ENCODE measurements at regions not wholly inside any gene's neighbourhood (a gene's known extent, or its start where the extent isn't known, plus 50 kb on each side); places are given as distances from the start of the nearest gene placed in this dataset.

DNA sequence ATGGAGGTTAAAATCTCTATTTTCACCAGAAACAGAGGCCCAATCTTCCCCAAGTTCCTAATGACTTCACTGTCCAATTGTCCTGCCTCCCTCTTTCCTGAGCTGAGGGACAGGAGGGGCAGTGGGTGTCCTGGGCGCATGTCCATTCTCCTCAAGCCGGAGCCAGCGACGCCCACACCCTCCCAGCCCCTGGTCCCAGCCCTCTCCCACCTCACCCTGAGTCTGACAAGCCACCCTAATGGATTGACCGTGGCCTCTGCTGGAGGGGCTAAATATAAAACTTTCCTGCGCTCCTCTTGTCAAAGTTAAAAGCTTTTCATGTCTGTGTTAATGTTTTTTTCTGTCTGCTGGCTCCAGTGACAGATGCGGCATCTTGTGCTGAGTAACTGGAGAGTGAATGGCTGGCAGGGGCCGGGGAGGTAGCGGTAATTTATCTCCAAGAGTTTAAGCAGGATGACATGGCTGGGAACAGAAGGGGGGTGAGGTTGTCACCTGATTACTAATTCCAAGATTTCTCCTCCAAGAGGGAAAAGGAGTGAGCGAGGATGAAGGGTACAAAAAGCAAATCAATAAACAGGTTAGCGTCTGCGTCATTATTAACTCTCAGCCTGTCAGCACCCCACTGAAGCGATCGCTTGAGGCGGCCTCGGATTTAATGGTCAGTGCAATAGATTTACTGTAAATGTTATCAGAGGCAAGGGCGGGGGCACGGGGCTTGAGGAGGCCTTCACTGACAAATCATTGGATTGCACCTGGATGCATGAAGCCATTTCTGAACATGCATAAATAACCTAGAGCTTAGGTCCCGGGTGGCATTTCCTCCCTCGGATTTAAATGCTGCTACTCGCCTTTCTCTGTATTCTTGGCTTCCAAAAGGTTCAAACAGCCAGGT lies 118.1 kb upstream of the MAFB start:
- DNase-seq (ENCODE audit: low spot score) = no peak

DNA sequence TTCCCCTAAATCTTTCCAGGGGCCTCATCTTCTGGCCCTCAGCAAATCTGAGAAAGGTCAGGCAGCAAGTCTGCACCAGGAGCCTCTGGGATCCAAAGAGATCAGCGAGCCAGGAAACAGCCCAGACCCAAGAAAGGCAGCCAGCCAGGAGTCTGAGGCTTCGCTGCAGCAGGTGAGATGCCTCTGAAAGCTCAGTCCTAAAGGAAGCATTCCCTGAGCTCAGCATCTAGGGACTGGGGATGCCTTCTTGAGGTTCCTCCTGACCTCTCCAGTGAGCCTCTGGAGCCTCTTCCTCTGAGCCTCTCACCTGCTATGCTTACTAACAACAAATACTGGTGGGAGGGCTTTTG lies 118.8 kb upstream of the MAFB start:
- DNase-seq (ENCODE audit: low spot score) = no peak

DNA sequence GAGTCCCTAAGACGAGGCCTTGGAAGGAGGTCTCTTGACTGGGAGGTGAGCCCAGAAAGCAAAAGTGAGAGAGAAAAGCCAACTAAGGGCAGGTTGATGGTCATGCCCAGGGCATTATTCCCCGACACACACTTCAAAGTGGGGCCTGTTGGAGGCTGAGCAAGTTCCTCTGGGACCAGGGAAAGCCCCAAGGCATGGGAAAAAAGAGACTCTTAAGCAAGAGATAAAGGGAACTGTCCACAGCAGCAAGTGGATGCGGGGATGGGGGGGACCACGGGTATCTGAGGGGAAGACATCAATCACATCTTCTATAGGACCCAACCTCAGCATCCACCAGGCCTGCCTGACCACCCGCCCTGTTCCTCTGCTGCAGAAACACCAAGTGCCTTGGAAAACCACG lies 119.9 kb upstream of the MAFB start:
- no peak for DNase-seq (ENCODE audit: low spot score)

DNA sequence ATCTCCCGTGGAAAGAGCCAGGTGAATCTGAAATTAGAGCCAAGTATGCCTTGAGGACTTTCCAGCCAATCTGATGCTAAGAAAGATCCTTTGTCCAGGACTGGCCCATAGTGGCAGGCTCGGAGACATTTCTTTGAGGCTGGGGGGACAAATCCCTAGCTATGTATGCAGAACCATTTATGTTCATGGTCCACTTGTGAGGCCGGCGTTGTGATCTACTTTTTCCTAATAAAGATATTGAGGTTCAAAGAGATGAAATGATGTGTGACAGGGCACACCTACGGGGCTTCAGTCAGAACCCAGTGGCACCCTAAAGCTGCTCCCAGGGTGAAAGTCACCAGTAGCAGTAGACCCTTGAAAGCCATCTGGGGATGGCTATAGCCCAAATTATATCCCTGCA lies 120.3 kb upstream of the MAFB start:
- no peak for DNase-seq (ENCODE audit: low spot score)

DNA sequence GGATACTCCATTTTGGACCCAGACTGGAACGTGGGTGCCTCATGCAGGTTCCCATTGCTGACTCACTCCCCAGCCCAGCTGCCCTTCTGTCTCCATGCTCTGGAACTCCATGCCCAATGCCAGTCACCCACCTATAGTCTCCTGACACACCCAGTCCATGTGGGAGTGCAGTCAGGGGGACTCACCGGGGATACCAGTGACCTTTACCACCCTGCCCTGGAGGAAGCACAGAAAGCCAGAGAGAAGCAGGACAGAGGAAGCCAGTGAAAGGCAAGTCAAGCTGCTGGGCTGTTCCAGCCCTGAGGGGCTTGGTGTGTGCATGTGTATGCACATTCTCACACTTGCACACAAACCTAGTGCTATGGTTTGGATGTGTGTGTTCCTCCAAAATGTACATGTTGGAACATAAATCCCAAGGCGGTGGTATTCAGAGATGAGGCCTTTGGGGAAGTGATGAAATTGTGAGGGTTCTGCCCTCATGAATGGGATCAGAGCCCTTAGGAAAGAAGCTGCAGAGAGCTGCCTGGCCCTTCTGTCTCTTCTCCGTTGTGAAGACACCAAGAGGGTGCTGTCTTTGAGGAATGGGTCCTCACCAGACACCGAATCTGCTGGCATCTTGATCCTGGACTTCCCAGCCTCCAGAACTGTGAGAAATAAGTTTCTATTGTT lies 121.4 kb upstream of the MAFB start:
- DNase-seq (ENCODE audit: low spot score) = no peak

DNA sequence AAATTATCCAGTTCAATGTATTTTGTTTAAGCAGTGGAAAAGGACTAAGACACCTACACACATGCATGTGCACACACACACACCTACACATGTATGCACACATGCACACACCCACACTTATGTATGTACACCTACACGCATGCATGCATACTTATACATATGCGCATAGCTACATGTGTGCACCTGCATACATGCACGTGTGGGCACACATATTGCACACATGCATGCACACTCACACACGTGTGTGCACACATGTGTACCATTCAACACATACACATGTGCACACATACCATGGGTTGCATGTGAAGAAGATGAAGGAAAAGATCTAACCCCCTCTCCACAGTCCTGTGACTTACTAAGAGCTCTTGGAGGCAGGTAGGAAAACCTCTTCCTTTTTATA lies 122.0 kb upstream of the MAFB start:
- DNase-seq (ENCODE audit: low spot score) = no peak

DNA sequence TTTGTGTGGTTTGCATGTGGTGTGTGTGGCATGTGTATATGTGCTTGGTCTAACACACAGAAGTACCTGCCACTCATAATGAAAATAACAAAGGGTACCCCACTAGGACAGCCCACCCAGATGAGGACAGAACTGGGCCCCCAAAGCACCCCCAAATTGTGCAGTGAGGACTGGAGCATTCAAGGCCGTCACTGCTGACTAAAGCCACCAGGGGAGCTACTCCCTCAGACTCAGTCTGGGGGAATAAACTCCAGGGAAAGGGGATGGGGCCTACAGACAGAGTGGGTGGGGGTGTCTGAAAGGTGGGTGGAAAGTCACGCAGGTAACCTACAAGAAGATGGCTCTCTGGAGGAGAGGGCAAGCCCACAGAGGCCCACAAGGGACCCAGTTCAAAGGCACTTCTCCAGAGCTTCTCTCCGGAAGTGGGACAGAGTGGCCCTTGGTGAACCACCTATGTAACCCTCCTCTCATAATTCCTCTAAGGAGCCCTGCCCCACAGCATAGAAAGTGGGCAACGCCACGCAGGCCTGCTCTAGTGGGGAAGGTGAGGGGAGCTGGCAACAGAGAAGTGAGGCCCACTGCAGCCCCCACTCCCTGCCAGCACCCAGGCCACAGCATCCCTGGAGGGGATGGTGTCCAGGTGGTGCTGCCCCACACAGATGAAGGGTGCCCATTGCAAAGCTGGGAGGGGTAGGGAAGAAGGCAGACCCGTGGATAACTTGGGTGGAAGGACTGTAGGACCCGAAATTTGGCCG lies 122.8 kb upstream of the MAFB start:
- no peak for DNase-seq (ENCODE audit: low spot score)

DNA sequence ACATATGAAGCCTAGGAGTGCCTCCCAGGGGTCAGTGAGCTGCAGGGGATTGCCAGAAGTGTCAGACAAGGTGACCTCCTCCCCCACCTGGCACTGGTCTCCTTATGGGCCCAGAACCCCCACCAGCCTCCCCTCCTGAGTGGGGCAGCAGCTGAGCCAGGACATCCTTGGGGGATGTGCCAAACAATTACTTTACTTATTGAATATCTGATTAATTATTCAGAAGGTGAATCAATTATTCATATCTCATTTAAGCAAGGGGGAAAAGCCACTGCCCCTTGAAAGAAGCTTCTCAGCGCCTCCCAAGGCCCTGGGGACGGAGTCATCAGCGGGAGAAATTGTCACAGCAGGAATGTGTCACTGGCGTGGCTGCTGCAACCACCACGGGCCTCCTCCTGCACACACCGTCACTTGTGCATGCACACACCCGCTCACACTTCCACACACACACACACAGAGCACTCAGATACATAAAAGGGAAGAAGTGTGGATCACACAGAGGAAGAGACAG lies 123.4 kb upstream of the MAFB start:
- no peak for DNase-seq (ENCODE audit: low spot score)

DNA sequence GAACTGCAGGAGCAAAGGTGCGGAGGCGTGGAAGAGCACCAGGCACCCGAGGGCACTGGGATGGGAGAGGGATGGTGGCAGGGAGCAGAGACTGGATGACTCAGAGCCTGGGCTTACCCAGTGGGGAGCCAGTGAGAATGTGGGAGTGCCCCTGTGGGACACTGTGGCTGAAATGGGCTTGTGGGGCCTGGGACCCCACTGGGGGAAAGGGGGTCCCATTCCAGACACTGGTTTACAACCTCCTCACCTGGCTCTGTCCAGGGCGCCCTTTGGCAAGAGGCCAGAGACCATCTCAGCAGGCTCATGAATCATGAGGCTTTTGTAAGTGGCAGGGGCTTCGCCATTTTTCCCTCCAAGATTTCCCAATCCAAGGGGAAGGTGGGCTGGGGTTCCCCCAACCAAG lies 124.0 kb upstream of the MAFB start:
- DNase-seq (ENCODE audit: low spot score) = no peak

DNA sequence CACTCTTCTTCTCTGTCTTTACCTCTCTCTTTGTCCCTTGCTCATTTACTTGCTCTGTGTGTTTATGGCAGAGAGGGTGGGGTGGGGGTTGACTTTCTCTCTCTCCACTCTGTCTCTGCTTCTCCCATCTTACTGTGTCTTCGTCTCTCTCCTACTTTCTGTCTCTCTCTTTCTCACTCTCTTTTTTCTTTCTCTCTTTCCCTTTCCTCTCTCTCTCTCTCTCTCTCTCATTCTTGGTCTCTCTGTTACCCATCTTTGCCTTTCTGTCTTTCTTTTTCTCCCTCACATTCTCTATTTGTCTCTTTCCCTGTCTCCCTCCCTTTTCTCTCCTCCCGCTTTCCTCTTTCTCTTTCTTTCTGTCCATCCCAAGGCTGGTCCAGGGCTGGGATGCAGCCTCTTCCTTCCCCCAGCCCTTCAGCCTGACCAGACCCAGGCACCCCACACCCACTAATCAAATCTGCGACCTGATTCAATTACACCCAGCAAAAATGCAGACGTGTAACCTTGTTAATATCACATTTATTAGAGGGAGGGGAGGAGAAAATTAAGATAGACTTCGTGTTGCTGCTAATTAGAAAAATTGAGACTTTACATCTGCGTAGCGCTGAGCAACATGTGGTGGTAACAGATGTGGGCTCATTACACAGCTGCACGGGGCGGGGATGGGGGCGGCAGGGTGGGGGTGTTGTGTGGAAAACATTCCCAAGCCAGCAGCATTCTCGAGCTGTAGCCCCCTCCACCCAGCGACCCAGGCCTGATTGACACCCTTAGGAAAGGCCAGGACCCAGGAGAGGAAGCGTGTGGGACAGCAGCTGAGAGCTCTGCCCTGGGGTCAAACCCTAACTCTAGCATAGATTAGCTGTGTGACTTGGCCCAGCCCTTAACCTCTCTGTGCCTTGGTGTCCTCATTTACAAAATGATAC lies 124.9 kb upstream of the MAFB start:
- no peak for DNase-seq (ENCODE audit: low spot score)

DNA sequence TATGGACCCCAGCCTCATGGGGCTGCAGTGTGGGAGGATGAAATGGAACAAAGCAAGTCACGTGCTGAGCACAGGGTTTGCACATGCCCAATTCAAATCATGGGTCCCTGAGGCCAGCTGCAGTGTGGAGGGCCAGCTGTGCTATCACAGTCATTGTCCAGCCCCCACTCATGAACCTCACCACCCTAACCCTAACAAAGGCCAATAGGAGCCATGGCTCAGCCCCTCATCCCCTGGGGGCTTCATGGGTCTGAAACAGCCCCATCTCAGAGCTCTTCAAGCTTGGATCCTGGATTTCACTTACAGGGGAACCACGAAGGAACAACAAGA lies 125.6 kb upstream of the MAFB start:
- no peak for DNase-seq (ENCODE audit: low spot score)

DNA sequence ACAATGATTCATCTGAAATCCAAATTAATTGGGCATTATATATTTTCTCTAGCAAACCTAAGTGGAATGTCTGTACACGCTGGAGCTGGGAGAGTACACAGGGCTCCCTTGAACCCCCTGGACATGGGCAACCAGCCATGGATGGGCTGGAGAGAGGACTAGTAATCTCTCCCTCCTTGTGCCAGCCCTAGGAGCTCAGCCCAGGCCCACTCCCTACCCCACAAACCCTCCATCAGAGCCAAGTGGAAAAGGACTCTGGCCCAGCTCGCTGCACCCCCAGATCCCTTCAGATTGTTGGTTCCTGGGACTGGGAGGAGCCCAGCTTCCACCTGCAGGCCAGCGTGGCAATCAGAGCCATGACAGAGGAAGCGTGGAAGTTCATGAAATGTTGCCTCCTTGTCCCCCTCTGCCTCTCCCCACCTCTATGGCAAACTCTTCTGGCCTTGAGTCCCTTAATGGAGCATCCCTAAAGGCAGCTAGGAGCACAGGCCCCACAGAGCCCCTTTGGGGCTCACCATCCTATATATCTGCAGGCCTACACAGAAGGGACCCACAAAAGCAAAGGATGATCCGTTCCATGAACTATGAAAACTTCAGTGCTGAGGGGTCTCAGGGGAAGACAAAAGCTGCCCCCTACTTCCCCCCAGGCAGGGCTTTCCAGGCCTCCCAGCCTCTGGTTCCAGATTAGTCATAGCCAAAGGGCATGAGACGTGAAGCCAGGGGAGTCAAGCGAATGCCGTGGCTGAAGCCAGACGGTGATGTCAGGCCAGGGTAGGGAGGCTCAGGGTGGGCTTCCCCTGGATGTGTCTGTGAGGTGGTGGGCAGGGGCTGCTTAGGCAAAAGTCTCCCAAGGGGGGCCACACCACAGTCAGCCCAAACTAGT lies 126.4 kb upstream of the MAFB start:
- DNase-seq (ENCODE audit: low spot score) = no peak

DNA sequence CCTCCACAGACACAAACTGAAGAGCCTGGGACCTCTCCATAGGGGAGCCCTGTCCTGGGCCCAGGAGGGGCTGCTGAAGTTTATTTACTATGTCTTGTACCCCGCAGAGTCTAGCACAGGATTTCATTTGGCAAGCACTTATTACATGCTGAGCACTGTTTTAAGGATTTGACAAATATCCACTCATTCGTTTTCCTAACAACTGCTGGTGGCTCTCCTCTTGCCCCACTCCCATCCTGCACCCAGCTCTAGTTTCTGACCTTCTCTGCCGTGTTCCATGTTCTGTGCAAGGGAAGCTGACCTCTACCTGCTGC lies 127.0 kb upstream of the MAFB start:
- no peak for DNase-seq (ENCODE audit: low spot score)

DNA sequence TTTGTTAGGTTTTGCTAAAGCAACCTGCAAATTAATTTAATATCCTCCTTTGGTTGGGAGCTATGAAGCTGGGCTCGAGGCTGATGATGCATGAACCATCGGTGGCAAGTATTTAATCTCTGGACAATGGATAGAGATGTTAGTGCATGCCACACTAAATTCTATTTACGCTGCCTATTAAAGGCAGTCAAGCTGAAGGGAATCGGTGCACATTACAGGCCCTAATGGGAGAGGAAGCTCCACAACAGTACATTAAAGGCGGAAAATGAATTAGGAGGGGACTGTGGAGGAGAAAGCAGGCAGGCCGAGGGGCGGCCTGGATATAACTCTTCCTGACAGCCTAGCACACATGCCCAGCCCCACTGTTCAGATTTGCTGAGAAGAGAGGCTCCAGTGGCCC lies 132.4 kb upstream of the MAFB start:
- DNase-seq (ENCODE audit: low spot score) = no peak

DNA sequence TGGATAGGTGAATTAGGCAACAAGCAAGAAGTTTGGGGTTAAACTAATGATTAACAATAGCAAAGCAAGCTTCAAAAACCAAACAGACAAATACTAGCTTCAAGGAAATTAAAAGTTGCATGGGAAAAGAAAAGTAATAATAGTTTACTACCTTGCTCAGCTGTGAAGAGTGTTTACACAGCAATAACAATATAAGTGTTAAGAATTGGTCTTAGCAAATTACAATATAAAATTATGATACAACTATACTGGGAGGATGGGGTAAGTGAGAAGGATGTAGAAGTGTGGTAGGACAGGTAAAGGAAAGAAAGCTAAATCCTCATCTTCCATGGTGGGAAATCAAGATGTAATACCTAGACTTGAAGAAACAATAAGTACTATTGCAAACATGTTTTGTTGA lies 137.7 kb upstream of the MAFB start:
- no peak for DNase-seq (ENCODE audit: low spot score)

DNA sequence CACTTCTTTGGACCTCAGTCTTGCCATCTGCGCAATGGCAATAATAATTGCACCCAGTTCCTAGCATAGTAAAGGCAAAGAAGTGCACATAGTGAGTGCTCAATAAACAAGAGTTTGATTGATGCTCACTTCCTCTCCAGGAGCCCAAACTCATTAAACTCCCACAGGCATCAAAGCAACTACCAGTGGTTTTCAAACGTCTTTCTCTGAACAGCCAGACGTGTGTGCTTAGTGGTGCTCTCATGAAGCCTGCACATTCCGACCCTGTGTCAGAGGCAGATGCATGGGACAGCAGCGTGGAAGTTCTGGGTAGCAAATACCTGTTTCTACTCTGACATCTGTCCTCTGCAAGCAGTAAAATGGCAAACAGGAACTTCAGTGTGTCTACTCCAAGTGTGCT lies 146.3 kb upstream of the MAFB start:
- DNase-seq (ENCODE audit: low spot score) = no peak

DNA sequence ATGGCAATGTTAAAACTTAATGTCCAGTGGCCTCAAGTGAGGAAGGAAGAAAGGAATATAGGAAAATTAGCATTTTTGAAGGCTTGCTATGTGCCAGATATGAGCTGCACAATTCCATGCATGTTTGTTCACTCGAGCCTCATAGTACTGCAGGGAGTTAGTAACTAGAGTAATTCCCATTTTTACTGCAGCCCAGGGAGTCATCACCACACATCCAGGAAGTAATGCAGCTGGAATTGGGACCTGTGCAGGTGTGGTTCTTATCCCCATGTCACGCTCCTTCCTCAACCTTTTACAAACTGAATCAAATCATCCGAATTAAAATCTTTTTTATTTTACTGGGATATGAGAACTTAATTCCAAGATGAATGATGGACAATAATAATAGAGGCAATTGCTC lies 149.5 kb upstream of the MAFB start:
- no peak for DNase-seq (ENCODE audit: low spot score)

DNA sequence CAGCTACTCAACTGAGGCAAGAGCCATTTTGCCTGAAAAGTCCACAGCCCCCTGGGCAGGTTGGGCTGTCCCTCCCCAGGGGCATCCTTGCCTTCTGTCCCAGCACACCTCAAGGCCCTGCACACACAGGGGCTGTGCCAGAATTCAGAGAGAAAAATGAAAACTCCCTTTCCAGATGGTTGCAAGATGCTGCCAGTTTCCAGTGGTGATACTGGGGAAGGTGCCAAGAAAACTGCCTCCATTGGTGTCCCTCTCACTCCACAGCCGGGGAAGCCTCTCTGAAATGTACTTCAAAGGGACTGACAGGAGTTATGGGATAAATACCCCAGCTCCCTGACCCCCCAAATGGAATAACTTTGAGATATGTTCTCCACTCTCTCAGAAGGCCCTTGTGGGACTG lies 154.2 kb upstream of the MAFB start:
- no peak for DNase-seq (ENCODE audit: low spot score)

DNA sequence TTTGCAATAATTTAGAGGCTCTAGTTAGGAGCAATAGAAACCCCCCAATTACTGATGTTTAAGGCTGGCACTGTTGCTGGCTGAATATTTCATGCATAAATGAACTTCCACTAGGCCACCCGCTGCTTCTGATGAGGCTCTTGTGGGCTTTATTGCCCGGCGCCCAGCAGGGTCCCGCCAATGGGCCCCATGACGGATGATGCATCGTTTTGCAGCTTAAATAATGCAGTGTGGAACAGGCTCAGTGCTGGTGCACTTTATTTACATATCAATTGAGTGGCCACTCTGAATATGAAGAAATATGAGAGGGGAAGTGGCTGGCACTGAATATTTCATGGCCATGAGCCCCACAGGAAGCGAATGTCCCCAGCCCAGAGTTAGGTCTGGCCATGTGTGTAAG lies 155.3 kb upstream of the MAFB start:
- no peak for DNase-seq (ENCODE audit: low spot score)

DNA sequence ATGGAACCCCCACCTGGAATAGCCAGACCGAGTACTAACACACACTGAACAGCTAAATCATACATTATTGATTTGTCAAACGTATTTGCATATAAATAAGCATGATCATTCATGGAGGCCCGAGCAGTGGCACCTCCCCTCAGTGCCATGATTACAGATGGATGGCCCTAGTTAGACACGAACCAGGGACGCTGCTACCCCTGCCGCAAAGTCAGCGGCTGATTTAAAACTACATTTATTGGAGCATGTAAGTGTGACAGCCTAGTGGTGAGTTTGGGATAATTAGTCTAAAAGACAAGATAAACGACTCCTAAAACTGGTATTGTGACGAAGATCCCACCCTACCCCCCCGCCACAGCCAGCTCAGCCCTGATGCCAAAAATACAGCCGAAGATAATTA lies 159.1 kb upstream of the MAFB start:
- no peak for DNase-seq (ENCODE audit: low spot score)

DNA sequence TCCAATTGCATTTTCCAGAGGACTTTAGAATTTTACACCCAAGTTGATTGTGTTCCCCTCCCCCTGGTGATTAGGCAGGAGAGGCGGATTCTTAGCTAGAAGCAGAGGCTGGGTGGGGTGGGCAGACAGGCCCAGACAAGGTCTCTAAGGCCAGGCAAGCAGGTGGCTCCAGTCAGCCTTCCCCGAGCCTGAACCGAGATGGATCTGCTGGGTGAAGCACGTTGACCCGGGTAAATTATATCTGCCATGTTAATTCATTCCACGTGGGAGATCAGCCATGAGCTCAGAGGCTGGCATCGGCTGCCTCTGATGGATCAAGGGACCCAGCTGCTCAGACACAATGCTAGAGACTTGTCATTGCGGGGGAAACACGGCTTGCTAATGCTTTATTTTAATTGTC lies 159.5 kb upstream of the MAFB start:
- DNase-seq (ENCODE audit: low spot score) = no peak
